GM12878 (cell line): ENCODE measurements at regions not wholly inside any gene's neighbourhood (a gene's known extent, or its start where the extent isn't known, plus 50 kb on each side); places are given as distances from the start of the nearest gene placed in this dataset.

Source experiments
- ATAC-seq: fragments of 200-7000 bp; cut with Tn5 transposase; 3 replicates; pipeline ENCODE4 v1.9.1; 2020; ENCODE audit warnings: mild to moderate bottlenecking, moderate library complexity
- BruUV-seq: library from RNA; stranded (reverse); fragments of 400-500 nt; replicated peaks from 2 replicates; lab custom pipeline; 2021; lab: Mats Ljungman, UMichigan
- CTCF ChIA-PET: fragments of 300-600 bp; sonication (Branson Sonifier 250); formaldehyde crosslinking; extraction: SDS; loops from one replicate; lab custom pipeline; 2021; ENCODE audit warnings: inconsistent platforms; lab: Yijun Ruan, JAX
- POLR2A ChIA-PET: fragments of 350-600 bp; formaldehyde crosslinking; extraction: SDS; loops from one replicate; lab custom pipeline; 2021; ENCODE audit warnings: inconsistent platforms; lab: Charles Lee
- RAD21 ChIA-PET: fragments of 300-600 bp; sonication (Branson Sonifier 250); formaldehyde crosslinking; loops from one replicate; lab custom pipeline; 2023; ENCODE audit warnings: antibody characterized with exemption; ENCODE audit not compliant: unreplicated experiment; lab: Charles Lee
- SMC1A ChIA-PET: fragments of 300-600 bp; sonication (Branson Sonifier 250); formaldehyde crosslinking; loops from one replicate; lab custom pipeline; 2023; ENCODE audit not compliant: unreplicated experiment, uncharacterized antibody; lab: Charles Lee
- DNase-seq: peaks from one replicate; pipeline ENCODE4 v3.0.0-alpha.2; 2011; ENCODE audit warnings: low read depth, low spot score
- FAIRE-seq: peaks from 3 replicates; lab custom pipeline; 2011; peaks lifted over from hg19 to GRCh38; lab: Jason Lieb, UNC
- H2AFZ ChIP-seq: 2 replicates; pipeline ENCODE4 v1.6.0; 2011; ENCODE audit warnings: low read depth, low read length, control low read depth; ENCODE audit not compliant: control insufficient read depth
- H3K27ac ChIP-seq: 2 replicates; pipeline ENCODE4 v1.5.1; 2011; ENCODE audit warnings: control low read depth; ENCODE audit not compliant: control insufficient read depth, insufficient read depth
- H3K27me3 ChIP-seq, 2 experiments: replicated peaks in 1 of 2; 2 replicates each; pipeline versions ENCODE4 v1.6.0 to v1.6.1; 2011; ENCODE audit warnings: low read length in 1 of 2; ENCODE audit not compliant: control insufficient read depth in 2 of 2, insufficient read depth in 2 of 2
- H3K36me3 ChIP-seq, 2 experiments: 2 replicates each; pipeline ENCODE4 v1.5.1; 2011; ENCODE audit warnings: low read length in 1 of 2; ENCODE audit not compliant: control insufficient read depth in 2 of 2, insufficient read depth in 2 of 2
- H3K4me1 ChIP-seq: 2 replicates; pipeline ENCODE4 v1.6.1; 2011; ENCODE audit warnings: mild to moderate bottlenecking, low read length, moderate library complexity, mixed read lengths; ENCODE audit not compliant: control insufficient read depth, insufficient read depth
- H3K4me2 ChIP-seq: 2 replicates; pipeline ENCODE4 v1.6.0; 2011; ENCODE audit warnings: control low read depth; ENCODE audit not compliant: control insufficient read depth, insufficient read depth
- H3K4me3 ChIP-seq: fragments of 200-600 bp; sonication (generic); 2 replicates; pipeline ENCODE4 v1.5.1; 2016
- H3K79me2 ChIP-seq: 2 replicates; pipeline ENCODE4 v1.6.0; 2011; ENCODE audit warnings: low read length; ENCODE audit not compliant: control insufficient read depth, insufficient read depth
- H3K9ac ChIP-seq: 2 replicates; pipeline ENCODE4 v1.8.0; 2011; ENCODE audit warnings: low read length, control low read depth, mixed read lengths; ENCODE audit not compliant: control insufficient read depth, insufficient read depth
- H3K9me3 ChIP-seq: replicated peaks from 3 replicates; pipeline ENCODE4 v1.5.1; 2011; ENCODE audit warnings: mild to moderate bottlenecking, low read length; ENCODE audit not compliant: control insufficient read depth, insufficient read depth
- H4K20me1 ChIP-seq: 2 replicates; pipeline ENCODE4 v1.6.0; 2011; ENCODE audit not compliant: control insufficient read depth, insufficient read depth
- CBX5 ChIP-seq: sonication (generic); IDR thresholded peaks from 2 replicates; pipeline ENCODE4 v1.6.1; 2016; ENCODE audit warnings: low read depth, moderate library complexity, mild to moderate bottlenecking, inconsistent platforms
- EP300 ChIP-seq, 2 experiments: fragments of 150-350 bp in 1 of 2; IDR thresholded peaks; 2 replicates each; pipeline ENCODE4 v1.6.1; 2011 to 2012; ENCODE audit warnings: low read depth in 2 of 2, low read length in 2 of 2, borderline replicate concordance in 1 of 2, improper control_type of control experiment in 1 of 2, inconsistent platforms in 1 of 2; ENCODE audit not compliant: control insufficient read depth in 1 of 2
- EZH2 ChIP-seq: IDR thresholded peaks from 2 replicates; pipeline ENCODE4 v1.6.1; 2012; ENCODE audit warnings: low read depth, mild to moderate bottlenecking, control low read depth, inconsistent platforms, low read length, borderline replicate concordance; ENCODE audit not compliant: control insufficient read depth
- HDAC2 ChIP-seq: fragments of 200-600 bp; sonication (generic); IDR thresholded peaks from 2 replicates; pipeline ENCODE4 v1.6.1; 2017
- JUNB ChIP-seq: IDR thresholded peaks from 2 replicates; pipeline ENCODE4 v1.6.1; 2016; ENCODE audit warnings: antibody characterized with exemption, mild to moderate bottlenecking
- KDM1A ChIP-seq: fragments of 200-600 bp; sonication (generic); IDR thresholded peaks from 2 replicates; pipeline ENCODE4 v1.6.1; 2016; ENCODE audit warnings: borderline replicate concordance
- KLF5 ChIP-seq: fragments of 450-650 bp; IDR thresholded peaks from 2 replicates; pipeline ENCODE4 v1.6.1; 2014; ENCODE audit warnings: mild to moderate bottlenecking; ENCODE audit not compliant: partially characterized antibody
- PAX8 ChIP-seq: fragments of 450-650 bp; IDR thresholded peaks from 2 replicates; pipeline ENCODE4 v1.6.1; 2017; ENCODE audit warnings: mild to moderate bottlenecking, moderate library complexity
- RUNX3 ChIP-seq: IDR thresholded peaks from 2 replicates; pipeline ENCODE4 v1.6.1; 2012; ENCODE audit warnings: low read length, inconsistent platforms
- SUPT20H ChIP-seq: IDR thresholded peaks from 2 replicates; pipeline ENCODE4 v1.6.1; 2011; ENCODE audit warnings: low read depth, mild to moderate bottlenecking, low read length, moderate library complexity, borderline replicate concordance; ENCODE audit not compliant: control insufficient read depth
- USF2 ChIP-seq: IDR thresholded peaks from 2 replicates; pipeline ENCODE4 v1.6.1; 2011; ENCODE audit warnings: low read depth, low read length, improper control_type of control experiment, borderline replicate concordance
- ZSCAN29 ChIP-seq: fragments of 450-650 bp; IDR thresholded peaks from 2 replicates; pipeline ENCODE4 v1.6.1; 2017; ENCODE audit warnings: mild to moderate bottlenecking, moderate library complexity
- in situ Hi-C: fragments of 300-500 bp; cut with MboI; formaldehyde crosslinking; loops from 9 replicates; pipeline ENCODE4 v1.14.3; 2018; ENCODE audit warnings: mixed read lengths
- intact Hi-C: fragments of 100-400 bp; cut with micrococcal nuclease; formaldehyde crosslinking; loops from one replicate; pipeline ENCODE4 v1.14.2; 2022; ENCODE audit not compliant: unreplicated experiment

- BruUV-seq: no TSS peak
- no peak overlapping the region for H2AFZ ChIP-seq
- no peaks in the 10 kb centered on the region for H4K20me1 ChIP-seq
- no peaks in the 10 kb centered on the region for H3K9me3 ChIP-seq
- in situ Hi-C loops: no loop called here
- H3K27ac ChIP-seq: no peak overlapping the region
- no peak for TF ChIP-seq KDM1A
- no peak for TF ChIP-seq PAX8
- no peak for TF ChIP-seq ZSCAN29
- no peak for TF ChIP-seq JUNB
- no peak for TF ChIP-seq CBX5
- no peak for TF ChIP-seq USF2
- no peak for TF ChIP-seq HDAC2
- no peak for TF ChIP-seq EP300 (IDR thresholded peaks at IDR 0.05; ENCODE audit: borderline replicate concordance in 1 of 2, control insufficient read depth in 1 of 2, low read depth in 2 of 2, low read length in 2 of 2)
- no peak for TF ChIP-seq EZH2
- TF ChIP-seq RUNX3: no peak
- TF ChIP-seq SUPT20H: no peak
- no peak for TF ChIP-seq KLF5
- SMC1A ChIA-PET: no interaction called here
- H3K4me3 ChIP-seq: no peak overlapping the region
- DNase-seq: no peak
- no peaks in the 10 kb centered on the region for H3K79me2 ChIP-seq
- no peak overlapping the region for H3K9ac ChIP-seq
- no peak overlapping the region for H3K4me2 ChIP-seq
- peaks cover 0 to 8% of the 10 kb centered on the region in 2 experiments; a peak in 1 of 4 replicates for H3K27me3 ChIP-seq
- CTCF ChIA-PET: interaction anchor here (1.3 kb wide), 1 partner anchor 42 kb away, joined by 3 read pairs; no protein-coding TSS in a partner anchor
- intact Hi-C loops: no loop called here
- ATAC-seq: no peak
- FAIRE-seq: no peak
- H3K4me1 ChIP-seq: no peaks in the 10 kb centered on the region
- POLR2A ChIA-PET: interaction anchor here (0.6 kb wide), 1 partner anchor 125 kb away, joined by 3 read pairs; no protein-coding TSS in a partner anchor
- H3K36me3 ChIP-seq: no peaks in the 10 kb centered on the region
- RAD21 ChIA-PET: no interaction called here
Observed at GRCh38 chr12:107360033-107360432, 266.7 kb upstream of the CRY1 start.
